GM12873 (cell line): ENCODE measurements at regions not wholly inside any gene's neighbourhood (a gene's known extent, or its start where the extent isn't known, plus 50 kb on each side); places are given as distances from the start of the nearest gene placed in this dataset.

Source experiments
- CTCF ChIP-seq: IDR thresholded peaks from 2 replicates; pipeline ENCODE4 v1.5.1; 2012; ENCODE audit warnings: low read depth, mild to moderate bottlenecking, moderate library complexity, low read length, control low read depth; ENCODE audit not compliant: insufficient read depth; ENCODE audit errors: missing control alignments

DNA sequence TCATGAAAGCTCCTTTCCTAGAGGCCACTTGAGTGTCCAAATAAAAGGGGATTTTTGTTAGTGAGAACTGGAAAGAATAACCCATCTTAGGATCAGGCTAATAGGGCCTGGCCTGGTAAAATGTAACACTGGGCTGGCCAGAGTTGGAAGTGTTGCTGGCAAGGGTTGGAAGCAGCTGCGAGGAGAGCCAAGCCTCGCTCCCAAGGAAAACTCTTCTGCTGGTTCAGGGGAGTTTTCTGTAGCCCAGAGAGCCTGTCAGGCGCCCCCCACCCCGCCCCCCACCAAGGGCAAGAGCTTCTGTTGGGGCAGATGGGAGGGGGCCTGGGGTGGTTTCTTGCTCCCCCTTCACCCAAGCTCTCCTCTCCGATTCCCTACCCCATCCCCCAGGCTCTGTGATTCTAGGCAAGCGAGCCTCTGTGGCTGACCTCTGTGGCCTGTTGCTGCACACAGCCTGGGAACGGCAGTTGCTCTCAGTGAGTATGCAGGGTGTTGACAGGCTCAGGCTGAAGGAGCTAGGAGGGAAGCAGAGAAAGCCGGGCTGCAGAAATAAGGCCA, 547.8 kb downstream of the CCDC171 start:
- no peak for TF ChIP-seq CTCF

GRCh38 chr9:16102154-16102553, 549.3 kb downstream of the CCDC171 start:
- TF ChIP-seq CTCF: no peak

DNA sequence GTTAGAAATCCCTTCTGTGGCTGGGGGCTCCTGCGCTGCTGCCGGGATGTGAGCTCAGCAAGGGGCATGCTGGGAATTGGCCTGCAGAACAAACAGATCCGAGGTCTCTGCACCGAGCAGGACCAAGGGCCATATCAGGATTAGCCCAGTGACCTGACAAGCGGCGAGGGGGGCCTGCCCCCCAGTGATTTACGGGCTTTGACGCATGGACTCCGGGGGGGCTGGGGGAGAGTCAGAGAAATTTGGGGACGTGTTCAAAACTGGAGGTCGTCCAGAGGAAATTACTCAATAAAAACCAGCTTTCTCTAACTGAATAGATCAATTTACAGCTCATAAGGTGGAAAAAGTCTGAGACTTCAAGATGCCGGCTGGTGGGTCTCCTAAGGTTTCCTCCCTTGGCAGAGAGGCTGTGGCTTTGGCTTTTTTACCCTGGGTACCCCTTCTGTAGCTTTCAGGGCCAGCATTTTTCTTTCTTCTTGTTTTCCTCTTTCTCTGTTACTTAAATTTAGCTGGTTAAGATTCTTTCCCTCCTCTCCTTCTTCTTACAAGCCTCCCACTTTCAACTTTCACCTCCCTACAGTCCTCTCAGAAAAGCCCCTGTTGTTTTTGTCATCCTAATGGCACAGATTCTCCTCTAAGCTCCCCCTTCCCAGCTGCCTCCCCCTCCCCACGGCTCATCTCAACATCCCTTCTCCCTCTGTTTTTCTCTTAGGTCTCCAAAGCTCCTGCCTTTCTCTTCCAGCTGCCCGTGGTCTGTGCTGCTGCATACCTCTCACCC, 551.0 kb downstream of the CCDC171 start:
- TF ChIP-seq CTCF: no peak

DNA sequence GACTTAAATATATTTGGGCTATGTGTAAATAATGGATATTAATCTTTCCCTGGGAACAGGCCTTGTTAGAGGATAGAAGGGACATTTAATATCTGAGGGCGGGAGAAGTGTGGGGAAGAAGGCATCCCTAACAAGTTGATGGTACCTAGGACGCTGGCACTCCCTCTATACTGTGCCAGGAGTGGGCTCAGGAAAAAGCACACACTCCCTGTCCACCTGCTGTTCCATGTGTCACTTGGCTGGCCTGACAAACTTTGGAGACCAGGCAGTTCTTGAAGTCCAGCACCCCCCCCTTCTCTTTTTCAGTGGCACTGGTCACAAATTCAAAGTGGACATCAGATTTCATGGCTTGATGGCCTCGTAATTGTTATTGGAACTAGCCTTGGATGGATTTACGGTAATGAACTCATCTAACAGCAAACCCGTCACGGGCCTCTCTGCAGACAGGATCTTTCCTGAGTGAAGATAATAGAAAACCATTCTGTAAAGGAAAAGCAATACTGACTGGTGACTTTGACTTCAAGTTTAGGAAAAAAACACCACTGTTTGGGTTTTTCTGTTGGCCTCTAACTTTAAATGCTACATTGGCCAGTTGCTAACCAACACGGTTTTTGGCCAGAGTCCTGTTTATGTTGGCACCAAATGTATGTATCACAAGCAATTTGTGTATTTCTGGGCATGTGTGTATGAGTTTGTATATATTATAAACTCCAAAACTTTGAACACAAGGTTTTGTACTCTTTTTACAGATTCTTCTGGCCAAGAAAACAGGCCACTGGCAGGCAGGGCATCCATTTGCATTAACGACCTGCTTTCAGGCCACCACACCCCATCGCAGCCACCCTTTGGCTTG, 552.6 kb downstream of the CCDC171 start:
- no peak for TF ChIP-seq CTCF

- TF ChIP-seq CTCF: no peak
Measured at GRCh38 chr9:16106021-16106571, 553.3 kb downstream of the CCDC171 start.

GRCh38 chr9:16112116-16112515, 559.3 kb downstream of the CCDC171 start:
- no peak for TF ChIP-seq CTCF

- no peak for TF ChIP-seq CTCF
Measured at GRCh38 chr9:16115994-16116393, 563.2 kb downstream of the CCDC171 start.
